ENCODE measurements at regions not wholly inside any gene's neighbourhood (a gene's known extent, or its start where the extent isn't known, plus 50 kb on each side); places are given as distances from the start of the nearest gene placed in this dataset.
A peak's percentile ranks its signal among the peaks of the same experiment; 100 is the strongest.
"Not testable (repeated sequence)": the region's sequence is repeated elsewhere in the genome, so short reads cannot be mapped to it uniquely, and the experiment has no call there.

DNA sequence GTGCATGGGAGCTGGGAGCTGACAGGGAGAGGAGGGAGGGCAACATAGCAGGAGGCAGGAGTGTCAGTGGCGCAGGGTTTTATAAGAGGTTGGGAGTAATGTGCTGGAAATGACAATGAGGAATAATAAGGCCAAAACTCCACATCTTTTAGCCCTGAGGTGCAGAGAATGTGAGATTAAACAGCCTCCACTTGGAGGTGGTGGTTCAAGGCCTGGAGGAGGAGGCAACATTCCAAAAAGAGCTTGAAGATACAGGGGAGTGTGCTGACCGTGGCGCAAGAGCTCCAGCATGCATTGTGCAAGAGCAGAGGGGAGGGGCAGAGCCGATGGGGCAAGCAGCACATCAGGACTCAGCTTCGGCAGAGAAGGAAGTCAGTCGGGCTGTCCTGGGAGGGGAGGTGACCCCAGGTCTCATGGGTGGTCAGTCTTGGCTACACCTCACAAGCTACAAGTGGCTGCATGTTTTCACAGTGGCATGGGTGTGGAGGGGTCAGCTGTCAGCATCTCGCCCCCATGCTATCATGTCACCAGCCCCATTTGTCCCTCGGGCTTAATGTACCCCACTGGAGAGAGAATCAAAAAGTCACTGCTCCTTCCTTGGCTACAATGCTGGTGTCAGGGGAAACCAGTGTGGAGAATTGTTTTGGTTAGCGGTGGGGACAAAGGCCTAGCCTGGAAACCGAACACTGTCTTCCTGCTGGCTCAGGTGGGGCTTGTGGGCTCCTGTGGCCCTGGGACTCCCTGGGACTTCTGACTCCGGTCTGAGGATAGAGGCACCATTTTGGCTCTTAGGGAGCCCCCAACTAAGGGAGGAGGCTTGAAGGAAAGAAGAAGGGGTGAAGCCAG, 208.0 kb downstream of the ZFP36L2 start:
- DNase-seq (ENCODE audit: low spot score), result no peak

DNA sequence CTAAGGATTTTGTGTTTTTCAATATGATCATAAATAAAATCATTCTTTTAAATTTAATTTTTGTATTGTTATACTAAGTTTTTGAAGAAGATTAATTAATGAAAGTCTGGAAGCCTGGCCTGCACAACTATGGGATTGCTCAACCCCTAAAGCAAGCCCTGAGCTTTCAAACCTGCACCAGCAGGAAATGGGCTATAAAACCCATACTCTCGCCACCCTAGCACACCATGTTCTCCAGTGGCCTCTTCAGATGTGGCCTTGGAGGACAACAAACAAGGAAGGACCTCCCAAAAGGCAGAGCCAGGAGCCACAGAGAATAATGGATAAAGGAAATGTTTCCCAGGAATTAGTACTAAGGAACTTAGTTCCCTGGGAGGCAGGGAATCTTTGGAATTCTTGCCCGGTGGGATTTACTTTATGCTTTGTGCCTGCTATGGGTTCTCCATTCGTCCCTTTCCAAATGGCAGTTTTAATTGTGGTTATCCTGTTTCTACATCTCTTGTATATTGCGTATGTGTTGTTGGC, 212.5 kb downstream of the ZFP36L2 start:
- no peak for DNase-seq (ENCODE audit: low spot score)

- DNase-seq (ENCODE audit: low spot score), result no peak
These were observed 213.4 kb downstream of the ZFP36L2 start for GRCh38 chr2:43012966-43013365.

GRCh38 chr2:43011158-43011491, 215.3 kb downstream of the ZFP36L2 start:
- no peak for DNase-seq (ENCODE audit: low spot score)

GRCh38 chr2:43010438-43011157, 215.8 kb downstream of the ZFP36L2 start:
- no peak for DNase-seq (ENCODE audit: low spot score)

- DNase-seq (ENCODE audit: low spot score), result no peak
These were observed 217.0 kb downstream of the ZFP36L2 start for GRCh38 chr2:43009448-43009847.

- no peak for DNase-seq (ENCODE audit: low spot score)
These were observed 216.0 kb upstream of the HAAO start for GRCh38 chr2:43008388-43008787.

DNA sequence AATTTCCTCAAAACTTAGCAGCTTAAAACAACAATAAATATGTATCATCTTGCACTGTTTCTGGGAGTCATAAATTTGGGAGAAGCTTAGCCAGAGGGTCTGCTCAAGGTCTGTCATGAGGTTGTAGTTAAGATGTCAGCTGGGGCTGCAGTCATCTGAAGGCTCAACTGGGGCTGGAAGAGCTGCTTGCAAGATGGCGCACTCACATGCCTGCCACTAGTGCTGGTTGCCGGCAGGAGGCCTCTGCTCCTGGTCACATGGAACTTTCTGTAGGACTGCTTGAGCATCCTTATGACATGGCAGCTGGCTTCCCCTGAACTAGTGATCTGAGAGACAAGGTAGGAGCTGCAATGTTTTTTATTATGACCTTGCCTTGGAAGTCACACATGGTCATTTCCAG, 215.5 kb upstream of the HAAO start:
- no peak for DNase-seq (ENCODE audit: low spot score)

DNA sequence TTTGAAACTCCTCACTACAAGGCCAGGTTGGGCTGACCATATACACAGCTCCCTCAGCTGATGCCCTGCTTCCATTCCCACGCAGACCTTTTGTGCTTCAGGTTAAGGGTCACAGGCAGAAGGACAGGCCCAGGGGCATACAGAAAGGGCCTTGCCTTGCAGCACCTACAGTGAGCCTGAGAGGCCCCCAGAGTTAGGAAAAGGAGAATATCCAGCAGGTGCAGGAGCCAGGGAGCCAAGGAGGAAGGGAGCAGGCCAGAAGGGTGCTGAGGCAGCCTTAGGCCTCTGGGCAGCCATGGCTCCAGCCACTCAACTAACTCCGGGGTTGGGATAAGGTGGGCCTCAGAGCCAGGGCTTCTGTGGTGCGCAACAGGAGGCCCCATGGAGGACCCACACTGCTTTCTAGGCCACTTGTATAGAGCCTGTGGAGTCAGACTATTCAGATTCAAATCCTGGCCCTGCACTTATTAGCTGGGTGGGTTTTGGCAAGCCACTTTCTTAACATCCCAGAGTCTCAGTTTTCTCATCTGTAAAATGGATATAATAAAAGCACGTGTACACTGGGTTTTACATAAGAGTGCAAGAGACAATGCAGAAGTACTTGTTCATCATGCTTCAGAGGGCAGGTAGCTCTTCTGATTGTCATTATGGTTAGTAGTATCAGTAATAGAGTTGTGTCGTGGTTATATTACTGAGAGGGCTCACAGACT, 214.6 kb upstream of the HAAO start:
- no peak for DNase-seq (ENCODE audit: low spot score)

GRCh38 chr2:43005975-43006833, 213.8 kb upstream of the HAAO start:
- DNase-seq (ENCODE audit: low spot score), result no peak

DNA sequence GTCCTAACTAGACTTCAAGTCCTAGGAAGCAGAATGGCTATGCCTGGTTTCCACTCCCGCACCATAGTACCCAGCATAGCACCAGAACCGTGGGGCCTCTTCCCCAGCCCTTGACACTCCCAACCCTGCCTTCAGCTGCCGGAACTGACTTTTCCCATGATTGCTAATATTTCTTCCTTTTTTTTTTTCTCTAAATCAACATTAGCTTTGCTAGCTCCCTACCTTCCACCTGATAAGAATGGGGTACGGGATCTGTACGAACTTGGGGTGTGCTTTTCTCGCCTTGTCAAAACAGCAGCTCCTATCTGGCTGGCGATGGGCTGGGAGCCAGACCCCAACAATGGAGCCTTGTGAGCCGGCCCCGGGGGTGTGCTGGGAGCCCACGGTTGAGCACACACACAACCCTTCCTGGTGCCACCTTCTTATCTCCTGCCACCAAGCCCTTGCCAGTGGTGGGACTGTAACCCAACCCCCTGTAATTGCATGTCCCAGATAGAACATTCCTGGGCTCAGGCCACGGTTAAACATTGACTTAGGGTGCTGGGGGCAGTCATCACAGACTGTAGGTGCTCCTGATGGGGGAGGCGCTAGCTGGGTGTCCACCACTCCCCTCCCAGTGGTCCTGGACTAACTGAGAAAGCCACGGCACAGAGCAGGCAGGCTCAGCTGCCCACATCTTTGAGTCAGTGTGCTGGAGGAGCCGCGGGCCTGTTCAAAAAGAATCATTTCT, 213.0 kb upstream of the HAAO start:
- peak; percentile 88 for DNase-seq (ENCODE audit: low spot score)

DNA sequence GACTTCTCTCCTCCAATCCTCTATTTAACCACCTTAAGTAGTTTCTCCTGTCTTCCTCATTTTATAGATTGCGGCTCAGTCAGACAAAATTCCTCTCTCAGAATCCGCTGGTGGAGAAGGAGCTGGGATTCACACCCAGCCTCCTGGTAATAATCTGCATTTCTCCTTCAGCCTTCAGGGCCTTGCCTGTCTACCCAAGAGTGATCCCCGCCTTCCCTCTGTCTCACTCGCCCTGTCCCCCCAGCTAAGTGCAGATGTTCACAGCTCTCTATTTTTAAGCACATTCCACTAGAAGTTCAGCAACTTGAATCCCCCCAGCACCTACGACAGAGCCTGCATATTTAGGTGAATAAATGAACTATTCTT, 212.5 kb upstream of the HAAO start:
- DNase-seq (ENCODE audit: low spot score), result no peak

DNA sequence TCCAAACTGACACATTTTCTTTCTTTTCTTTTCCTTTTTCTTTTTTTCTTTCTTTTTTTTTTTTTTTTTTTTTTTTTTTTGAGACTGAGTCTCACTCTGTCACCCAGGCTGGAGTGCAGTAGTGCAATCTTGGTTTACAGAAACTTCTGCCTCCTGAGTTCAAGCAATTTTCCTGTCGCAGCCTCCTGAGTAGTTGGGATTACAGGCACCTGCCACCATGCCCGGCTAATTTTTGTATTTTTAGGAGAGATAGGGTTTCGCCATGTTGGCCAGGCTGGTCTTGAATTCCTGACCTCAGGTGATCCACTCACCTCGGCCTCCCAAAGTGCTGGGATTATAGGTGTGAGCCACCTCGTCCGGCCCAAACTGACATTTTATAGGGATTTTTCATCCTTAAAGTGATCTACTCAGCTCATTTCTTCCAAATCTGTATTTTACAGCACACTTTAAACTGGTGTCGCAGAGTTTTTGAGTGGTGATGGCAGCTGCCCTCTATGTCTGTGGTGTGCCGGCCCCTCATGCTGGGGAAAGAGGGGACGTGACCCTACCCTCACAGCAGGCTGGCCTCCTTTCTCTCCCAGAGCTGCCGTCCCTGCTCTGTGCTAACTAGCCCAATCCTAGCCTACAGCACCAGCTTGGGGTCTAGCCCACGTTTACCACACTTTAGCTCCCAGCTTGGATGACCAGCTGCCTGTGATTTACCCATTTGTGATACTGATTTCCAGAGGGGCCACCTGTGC, 211.9 kb upstream of the HAAO start:
- DNase-seq (ENCODE audit: low spot score), result not testable (repeated sequence)

- no peak for DNase-seq (ENCODE audit: low spot score)
These were observed 211.3 kb upstream of the HAAO start for GRCh38 chr2:43003702-43004101.

DNA sequence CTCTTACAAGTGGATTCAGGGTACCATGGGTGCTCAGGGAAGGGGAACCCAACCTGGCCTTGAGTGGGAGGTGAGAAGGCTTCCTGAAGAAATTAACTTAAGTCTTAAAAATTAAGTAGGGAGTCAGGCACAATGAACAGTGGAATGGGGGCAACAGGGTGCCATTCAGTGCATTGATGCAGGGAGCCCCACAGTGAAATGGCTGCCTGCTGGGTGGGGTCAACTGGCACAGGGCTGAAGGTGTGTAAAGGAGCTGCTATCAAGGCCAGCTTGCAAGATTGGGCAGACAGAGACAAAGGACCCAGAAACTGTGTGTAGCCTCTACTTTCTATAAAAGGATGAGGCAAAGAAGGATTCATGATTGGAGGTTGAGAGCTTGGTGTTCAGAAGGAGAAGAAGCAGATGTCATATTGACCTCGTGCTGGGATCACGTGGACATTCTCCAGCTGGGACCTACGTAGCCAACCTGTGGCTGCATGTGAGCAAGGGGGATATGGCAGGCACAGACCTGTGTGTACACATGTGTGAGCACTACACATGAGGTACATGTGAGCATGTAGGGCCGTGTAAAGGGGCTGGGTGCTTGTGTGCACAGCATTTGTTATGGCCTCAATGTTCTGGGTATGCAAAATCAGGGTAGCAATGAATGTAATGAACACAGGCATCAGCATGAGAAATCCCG, 209.5 kb upstream of the HAAO start:
- no peak for DNase-seq (ENCODE audit: low spot score)

DNA sequence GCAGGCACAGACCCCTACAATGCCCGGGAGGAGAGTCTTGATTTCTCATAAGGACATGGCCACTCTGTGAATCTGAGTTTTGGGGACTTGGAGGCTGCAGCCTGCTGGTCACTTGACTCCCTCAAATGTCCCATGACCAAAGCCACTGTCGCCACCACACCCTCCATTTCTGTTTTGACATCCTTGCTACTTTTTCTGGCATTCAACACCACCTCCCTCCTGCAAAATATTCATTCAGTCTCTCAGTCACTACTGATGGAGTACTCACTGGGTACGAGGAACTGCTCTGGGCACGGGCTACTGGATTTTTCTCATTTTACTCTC, 208.6 kb upstream of the HAAO start:
- DNase-seq (ENCODE audit: low spot score), result no peak

DNA sequence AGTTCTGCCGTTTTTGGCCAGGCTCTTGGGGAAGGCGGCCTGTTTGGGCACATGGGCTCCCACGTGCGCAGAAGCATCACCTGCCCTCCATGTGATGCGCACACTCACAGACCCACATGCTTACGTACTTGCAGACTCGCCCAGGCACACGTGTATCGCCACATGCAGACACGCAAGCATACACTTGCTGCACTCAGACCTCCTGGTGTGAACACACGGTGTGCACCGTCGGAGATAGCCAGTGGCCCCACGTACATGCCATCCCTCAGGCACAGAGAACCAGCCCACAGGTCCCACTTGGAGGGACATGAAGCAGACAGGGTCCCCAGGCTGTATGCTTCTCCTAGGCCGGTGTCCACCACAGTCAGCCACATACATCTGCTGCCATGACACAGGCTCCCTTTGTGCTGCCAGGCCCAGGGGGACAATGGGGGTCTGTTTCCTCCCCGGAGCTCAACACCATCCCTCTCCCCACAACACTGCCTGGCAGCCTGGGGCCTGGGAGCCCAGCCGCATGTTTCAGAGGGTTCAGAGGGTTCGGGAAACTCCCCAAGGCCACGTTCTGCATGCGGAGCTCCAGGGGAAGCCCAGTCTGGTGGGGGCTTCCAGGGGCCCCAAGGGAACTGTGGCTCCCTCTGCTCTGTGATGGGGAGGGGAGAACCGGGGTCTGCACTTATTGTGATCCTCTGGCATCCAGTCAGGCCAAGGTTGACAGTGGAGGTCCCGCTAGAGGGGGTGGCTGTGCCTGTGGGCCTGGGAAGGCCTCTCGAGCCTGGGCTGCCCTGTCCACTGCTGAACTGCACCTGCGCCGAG, 208.1 kb upstream of the HAAO start:
- DNase-seq (ENCODE audit: low spot score), result peak; percentile 98

GRCh38 chr2:42999856-43000241, 207.5 kb upstream of the HAAO start:
- no peak for DNase-seq (ENCODE audit: low spot score)

GRCh38 chr2:42999391-42999841, 207.0 kb upstream of the HAAO start:
- DNase-seq (ENCODE audit: low spot score), result no peak
